CD14-positive monocyte (primary cell): ENCODE measurements at regions not wholly inside any gene's neighbourhood (a gene's known extent, or its start where the extent isn't known, plus 50 kb on each side); places are given as distances from the start of the nearest gene placed in this dataset.

Source experiments
- DNase-seq, 3 donors: peaks; one replicate each; pipeline ENCODE4 v3.0.0-alpha.2; 2011 to 2022
- H2AFZ ChIP-seq: 2 replicates; pipeline ENCODE4 v1.6.0; 2012; ENCODE audit warnings: mild to moderate bottlenecking, low read depth, low read length, inconsistent platforms; ENCODE audit not compliant: insufficient read depth, poor library complexity, severe bottlenecking
- H3K27ac ChIP-seq, 2 donors: 1 replicate in 1 of 2; 2 replicates in 1 of 2; pipeline ENCODE4 v1.5.1; 2012 to 2013; ENCODE audit warnings: low read length in 2 of 2, control low read depth in 1 of 2, inconsistent platforms in 1 of 2, low read depth in 1 of 2, mild to moderate bottlenecking in 1 of 2
- H3K27me3 ChIP-seq, 2 donors: one replicate each; pipeline versions ENCODE4 v1.6.0 to v1.6.1; 2011 to 2013; ENCODE audit warnings: low read length in 2 of 2; ENCODE audit not compliant: control insufficient read depth in 2 of 2, insufficient read depth in 2 of 2
- H3K36me3 ChIP-seq, 2 donors: replicated peaks in 1 of 2; 1 replicate in 1 of 2; 2 replicates in 1 of 2; pipeline versions ENCODE4 v1.5.1 to v1.6.1; 2012 to 2013; ENCODE audit warnings: low read length in 2 of 2, control low read depth in 1 of 2, inconsistent platforms in 1 of 2, mild to moderate bottlenecking in 1 of 2; ENCODE audit not compliant: insufficient read depth in 2 of 2, control insufficient read depth in 1 of 2
- H3K4me1 ChIP-seq, 2 donors: 1 replicate in 1 of 2; 2 replicates in 1 of 2; pipeline versions ENCODE4 v1.5.1 to v1.6.1; 2012 to 2013; ENCODE audit warnings: low read length in 2 of 2, control low read depth in 1 of 2, inconsistent platforms in 1 of 2, mild to moderate bottlenecking in 1 of 2, moderate library complexity in 1 of 2; ENCODE audit not compliant: insufficient read depth in 2 of 2, control insufficient read depth in 1 of 2
- H3K4me2 ChIP-seq: replicated peaks from 2 replicates; pipeline ENCODE3; 2012; ENCODE audit warnings: low read length, moderate library complexity, mild to moderate bottlenecking; ENCODE audit not compliant: poor library complexity, severe bottlenecking; ENCODE audit errors: extremely low read depth
- H3K4me3 ChIP-seq, 3 experiments: fragments of 200-600 bp in 1 of 3; sonication (generic) in 1 of 3; replicated peaks in 1 of 3; 1 replicate in 2 of 3; 2 replicates in 1 of 3; pipeline ENCODE4 v1.5.1; 2011 to 2013; ENCODE audit warnings: low read length in 3 of 3, mild to moderate bottlenecking in 3 of 3, control low read depth in 2 of 3, low read depth in 2 of 3, inconsistent platforms in 1 of 3, moderate library complexity in 1 of 3
- H3K79me2 ChIP-seq: 2 replicates; pipeline ENCODE4 v1.6.0; 2012; ENCODE audit warnings: mild to moderate bottlenecking, control low read depth, inconsistent platforms, low read length, moderate library complexity; ENCODE audit not compliant: insufficient read depth
- H3K9ac ChIP-seq: 2 replicates; pipeline ENCODE4 v1.6.0; 2017; ENCODE audit warnings: low read length, mild to moderate bottlenecking; ENCODE audit not compliant: insufficient read depth, poor library complexity, severe bottlenecking
- H3K9me3 ChIP-seq, 2 donors: replicated peaks in 1 of 2; 1 replicate in 1 of 2; 2 replicates in 1 of 2; pipeline versions ENCODE4 v1.5.1 to v1.6.1; 2012 to 2013; ENCODE audit warnings: low read length in 2 of 2, control low read depth in 1 of 2; ENCODE audit not compliant: control insufficient read depth in 1 of 2, insufficient read depth in 1 of 2
- H4K20me1 ChIP-seq: 2 replicates; pipeline ENCODE4 v1.6.0; 2012; ENCODE audit warnings: mild to moderate bottlenecking, low read length, control low read depth, moderate library complexity; ENCODE audit not compliant: insufficient read depth
- H3K27ac Mint-ChIP-seq, 7 donors: one replicate each; pipeline ENCODE4 v1.8.0; 2020; ENCODE audit warnings: mild to moderate bottlenecking in 7 of 7, mixed read lengths in 7 of 7, moderate library complexity in 6 of 7, inconsistent platforms in 2 of 7
- H3K27me3 Mint-ChIP-seq, 3 donors: one replicate each; pipeline ENCODE4 v1.8.0; 2021 to 2022; ENCODE audit warnings: low read depth in 3 of 3, mild to moderate bottlenecking in 3 of 3, mixed read lengths in 3 of 3, moderate library complexity in 3 of 3, inconsistent platforms in 1 of 3
- H3K36me3 Mint-ChIP-seq, 2 donors: one replicate each; pipeline ENCODE4 v1.8.0; 2020; ENCODE audit warnings: mixed read lengths in 2 of 2, inconsistent platforms in 1 of 2, mild to moderate bottlenecking in 1 of 2
- H3K4me1 Mint-ChIP-seq: one replicate; pipeline ENCODE4 v1.8.0; 2020; ENCODE audit warnings: mild to moderate bottlenecking, mixed read lengths
- H3K4me3 Mint-ChIP-seq, 2 donors: one replicate each; pipeline ENCODE4 v1.8.0; 2020; ENCODE audit warnings: mild to moderate bottlenecking in 2 of 2, mixed read lengths in 2 of 2, moderate library complexity in 1 of 2
- H3K9me3 Mint-ChIP-seq, 7 donors: one replicate each; pipeline ENCODE4 v1.8.0; 2020 to 2022; ENCODE audit warnings: mixed read lengths in 7 of 7, mild to moderate bottlenecking in 6 of 7, moderate library complexity in 6 of 7, inconsistent platforms in 2 of 7
- WGBS: methylation state at CpG from one replicate; pipeline ENCODE4 v1.1.5; 2013; ENCODE audit warnings: missing lambda C conversion rate; ENCODE audit not compliant: insufficient coverage; 5-methylcytosine and 5-hydroxymethylcytosine counted together
- intact Hi-C, 2 donors: fragments of 100-400 bp; cut with micrococcal nuclease; formaldehyde crosslinking; loops; one replicate each; pipeline versions ENCODE4 v1.15.0 to v1.15.1; 2023
- TF ChIP-seq, protein P1 (sequence below): fragments of 200-600 bp; IDR thresholded peaks from one replicate; pipeline ENCODE4 v1.8.0; 2022; ENCODE audit warnings: antibody characterized with exemption, mild to moderate bottlenecking

GRCh38 chr14:66268802-66269334, 217.3 kb upstream of the CCDC196 start:
- no peak for DNase-seq
- no peaks in the 10 kb centered on the region for H3K79me2 ChIP-seq
- H3K36me3 ChIP-seq, result no peaks in the 10 kb centered on the region
- H2AFZ ChIP-seq, result no peak overlapping the region
- no peaks in the 10 kb centered on the region for H3K36me3 Mint-ChIP-seq
- intact Hi-C loops, result no loop called here
- peaks cover 0 to 2% (median 0%) of the 10 kb centered on the region in 3 donors for H3K27me3 Mint-ChIP-seq
- TF ChIP-seq, protein P1, sequence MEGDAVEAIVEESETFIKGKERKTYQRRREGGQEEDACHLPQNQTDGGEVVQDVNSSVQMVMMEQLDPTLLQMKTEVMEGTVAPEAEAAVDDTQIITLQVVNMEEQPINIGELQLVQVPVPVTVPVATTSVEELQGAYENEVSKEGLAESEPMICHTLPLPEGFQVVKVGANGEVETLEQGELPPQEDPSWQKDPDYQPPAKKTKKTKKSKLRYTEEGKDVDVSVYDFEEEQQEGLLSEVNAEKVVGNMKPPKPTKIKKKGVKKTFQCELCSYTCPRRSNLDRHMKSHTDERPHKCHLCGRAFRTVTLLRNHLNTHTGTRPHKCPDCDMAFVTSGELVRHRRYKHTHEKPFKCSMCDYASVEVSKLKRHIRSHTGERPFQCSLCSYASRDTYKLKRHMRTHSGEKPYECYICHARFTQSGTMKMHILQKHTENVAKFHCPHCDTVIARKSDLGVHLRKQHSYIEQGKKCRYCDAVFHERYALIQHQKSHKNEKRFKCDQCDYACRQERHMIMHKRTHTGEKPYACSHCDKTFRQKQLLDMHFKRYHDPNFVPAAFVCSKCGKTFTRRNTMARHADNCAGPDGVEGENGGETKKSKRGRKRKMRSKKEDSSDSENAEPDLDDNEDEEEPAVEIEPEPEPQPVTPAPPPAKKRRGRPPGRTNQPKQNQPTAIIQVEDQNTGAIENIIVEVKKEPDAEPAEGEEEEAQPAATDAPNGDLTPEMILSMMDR, result no peak
- H3K4me1 Mint-ChIP-seq, result no peaks in the 10 kb centered on the region
- no peak overlapping the region for H3K9ac ChIP-seq
- H3K27me3 ChIP-seq, result no peaks in the 10 kb centered on the region
- WGBS, result no CpG with 5 or more reads among the region's 1 CpG
- no peak overlapping the region for H3K27ac Mint-ChIP-seq
- H3K27ac ChIP-seq, result no peak overlapping the region
- H3K9me3 ChIP-seq, result peaks cover 0 to 9% of the 10 kb centered on the region in 2 donors
- peaks cover 0 to 7% (median 2%) of the 10 kb centered on the region in 7 donors for H3K9me3 Mint-ChIP-seq
- no peak overlapping the region for H3K4me3 Mint-ChIP-seq
- no peaks in the 10 kb centered on the region for H3K4me1 ChIP-seq
- H3K4me2 ChIP-seq, result no peak overlapping the region
- H3K4me3 ChIP-seq, result no peak overlapping the region
- no peaks in the 10 kb centered on the region for H4K20me1 ChIP-seq

DNA sequence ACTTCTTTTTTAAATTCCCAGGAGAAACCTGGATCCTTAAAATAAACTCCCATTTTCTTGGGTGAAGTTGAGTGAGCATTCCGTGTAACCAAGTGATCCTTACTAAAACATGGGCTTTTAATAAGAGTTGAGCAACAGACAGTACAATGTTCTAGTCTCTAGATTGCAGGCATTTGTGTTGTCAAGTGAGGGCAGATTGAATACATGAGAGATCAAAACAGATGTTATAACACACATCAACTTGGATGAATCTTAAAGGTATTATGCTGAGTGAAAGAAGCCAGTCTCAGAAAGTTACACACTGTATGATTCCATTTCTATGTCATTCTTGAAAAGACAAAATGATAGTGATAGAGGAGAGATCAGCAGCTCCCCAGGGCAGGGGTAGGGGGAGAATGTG, 213.9 kb upstream of the CCDC196 start:
- no peak overlapping the region for H2AFZ ChIP-seq
- intact Hi-C loops, result no loop called here
- no peaks in the 10 kb centered on the region for H3K4me1 ChIP-seq
- H3K9me3 Mint-ChIP-seq, result peaks cover 0 to 8% (median 3%) of the 10 kb centered on the region in 7 donors
- H3K4me3 ChIP-seq, result no peak overlapping the region
- no peaks in the 10 kb centered on the region for H4K20me1 ChIP-seq
- no peaks in the 10 kb centered on the region for H3K36me3 Mint-ChIP-seq
- no peaks in the 10 kb centered on the region for H3K27me3 Mint-ChIP-seq
- H3K4me2 ChIP-seq, result no peak overlapping the region
- no peak overlapping the region for H3K4me3 Mint-ChIP-seq
- H3K27ac Mint-ChIP-seq, result no peak overlapping the region
- peaks cover 0 to 7% of the 10 kb centered on the region in 2 donors for H3K9me3 ChIP-seq
- H3K79me2 ChIP-seq, result no peaks in the 10 kb centered on the region
- H3K9ac ChIP-seq, result no peak overlapping the region
- no peaks in the 10 kb centered on the region for H3K27me3 ChIP-seq
- no peaks in the 10 kb centered on the region for H3K36me3 ChIP-seq
- TF ChIP-seq, protein P1, result no peak
- H3K4me1 Mint-ChIP-seq, result no peaks in the 10 kb centered on the region
- DNase-seq, result no peak
- WGBS, result no CpG with 5 or more reads among the region's 1 CpG
- no peak overlapping the region for H3K27ac ChIP-seq
